SU-DHL-6 (cell line): ENCODE measurements at regions not wholly inside any gene's neighbourhood (a gene's known extent, or its start where the extent isn't known, plus 50 kb on each side); places are given as distances from the start of the nearest gene placed in this dataset.

Source experiments
- H2AFZ ChIP-seq: fragments of 200-600 bp; sonication (generic); 2 replicates; pipeline ENCODE4 v1.6.1; 2014; ENCODE audit warnings: low read depth, mild to moderate bottlenecking, moderate library complexity, mixed read lengths, antibody characterized with exemption, low read length; ENCODE audit not compliant: severe bottlenecking
- H3F3A ChIP-seq: fragments of 200-600 bp; shearing (Covaris generic); 2 replicates; pipeline ENCODE4 v1.6.0; 2016; ENCODE audit warnings: antibody characterized with exemption, mild to moderate bottlenecking; ENCODE audit not compliant: insufficient read depth
- H3K27ac ChIP-seq: fragments of 200-600 bp; sonication (generic); 2 replicates; pipeline ENCODE4 v1.5.1; 2016; ENCODE audit warnings: low read depth, mild to moderate bottlenecking, low read length, moderate library complexity, mixed read lengths
- H3K27me3 ChIP-seq: fragments of 200-600 bp; sonication (generic), shearing (Covaris generic); 2 replicates; pipeline ENCODE4 v1.6.0; 2014; ENCODE audit warnings: mild to moderate bottlenecking, low read length
- H3K36me3 ChIP-seq: fragments of 200-600 bp; sonication (generic); 2 replicates; pipeline ENCODE4 v1.6.1; 2014; ENCODE audit warnings: mild to moderate bottlenecking, low read length, mixed read lengths
- H3K4me2 ChIP-seq: fragments of 300-600, 200-600 bp; shearing (Covaris generic), sonication (generic); 2 replicates; pipeline ENCODE4 v1.6.0; 2014; ENCODE audit warnings: low read length, low read depth, mild to moderate bottlenecking; ENCODE audit not compliant: poor library complexity, severe bottlenecking
- H3K4me3 ChIP-seq: fragments of 200-600 bp; sonication (generic); 2 replicates; pipeline ENCODE4 v1.5.1; 2014; ENCODE audit warnings: antibody characterized with exemption, low read length, mild to moderate bottlenecking, mixed read lengths; ENCODE audit not compliant: insufficient read depth, poor library complexity, severe bottlenecking
- H3K79me2 ChIP-seq: fragments of 200-600 bp; sonication (generic); 2 replicates; pipeline ENCODE4 v1.6.1; 2014; ENCODE audit warnings: mild to moderate bottlenecking, low read length, moderate library complexity; ENCODE audit not compliant: insufficient read depth
- H3K9ac ChIP-seq: fragments of 200-600 bp; sonication (generic); 2 replicates; pipeline ENCODE4 v1.7.0; 2014; ENCODE audit warnings: mild to moderate bottlenecking, low read length
- H3K9me2 ChIP-seq: fragments of 200-600 bp; sonication (generic); replicated peaks from 2 replicates; pipeline ENCODE4 v1.6.1; 2014; ENCODE audit warnings: low read length; ENCODE audit not compliant: insufficient read depth
- H3K9me3 ChIP-seq: fragments of 200-600 bp; sonication (generic); 2 replicates; pipeline ENCODE4 v1.6.1; 2014; ENCODE audit warnings: low read length, mixed read lengths; ENCODE audit not compliant: insufficient read depth
- H4K20me1 ChIP-seq: fragments of 200-600 bp; sonication (generic); 2 replicates; pipeline ENCODE4 v1.6.1; 2014; ENCODE audit warnings: low read depth, mild to moderate bottlenecking, antibody characterized with exemption, low read length, moderate library complexity, mixed read lengths
- EZH2phosphoT487 ChIP-seq: fragments of 200-600 bp; sonication (generic), shearing (Covaris generic); conservative IDR thresholded peaks from 2 replicates; pipeline ENCODE4 v1.6.1; 2018; ENCODE audit warnings: mild to moderate bottlenecking, antibody characterized with exemption, low read length, moderate library complexity, mixed read lengths
- TF ChIP-seq, protein P1 (sequence below): fragments of 200-600 bp; sonication (generic); IDR thresholded peaks from one replicate; pipeline ENCODE4 v1.5.1; 2017; ENCODE audit warnings: antibody characterized with exemption, mild to moderate bottlenecking, low read length, moderate library complexity; ENCODE audit not compliant: insufficient read depth, poor library complexity, severe bottlenecking

GRCh38 chr3:4077950-4078349, 225.2 kb upstream of the SETMAR start:
- H3K9ac ChIP-seq, result no peak overlapping the region
- no peak for TF ChIP-seq EZH2phosphoT487
- TF ChIP-seq, protein P1, sequence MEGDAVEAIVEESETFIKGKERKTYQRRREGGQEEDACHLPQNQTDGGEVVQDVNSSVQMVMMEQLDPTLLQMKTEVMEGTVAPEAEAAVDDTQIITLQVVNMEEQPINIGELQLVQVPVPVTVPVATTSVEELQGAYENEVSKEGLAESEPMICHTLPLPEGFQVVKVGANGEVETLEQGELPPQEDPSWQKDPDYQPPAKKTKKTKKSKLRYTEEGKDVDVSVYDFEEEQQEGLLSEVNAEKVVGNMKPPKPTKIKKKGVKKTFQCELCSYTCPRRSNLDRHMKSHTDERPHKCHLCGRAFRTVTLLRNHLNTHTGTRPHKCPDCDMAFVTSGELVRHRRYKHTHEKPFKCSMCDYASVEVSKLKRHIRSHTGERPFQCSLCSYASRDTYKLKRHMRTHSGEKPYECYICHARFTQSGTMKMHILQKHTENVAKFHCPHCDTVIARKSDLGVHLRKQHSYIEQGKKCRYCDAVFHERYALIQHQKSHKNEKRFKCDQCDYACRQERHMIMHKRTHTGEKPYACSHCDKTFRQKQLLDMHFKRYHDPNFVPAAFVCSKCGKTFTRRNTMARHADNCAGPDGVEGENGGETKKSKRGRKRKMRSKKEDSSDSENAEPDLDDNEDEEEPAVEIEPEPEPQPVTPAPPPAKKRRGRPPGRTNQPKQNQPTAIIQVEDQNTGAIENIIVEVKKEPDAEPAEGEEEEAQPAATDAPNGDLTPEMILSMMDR, result no peak
- no peaks in the 10 kb centered on the region for H3K36me3 ChIP-seq
- H4K20me1 ChIP-seq, result no peaks in the 10 kb centered on the region
- no peaks in the 10 kb centered on the region for H3K9me2 ChIP-seq
- no peak overlapping the region for H3K27ac ChIP-seq
- H2AFZ ChIP-seq, result no peak overlapping the region
- H3K4me2 ChIP-seq, result no peak overlapping the region
- no peaks in the 10 kb centered on the region for H3F3A ChIP-seq
- no peaks in the 10 kb centered on the region for H3K27me3 ChIP-seq
- no peak overlapping the region for H3K4me3 ChIP-seq
- H3K9me3 ChIP-seq, result no peaks in the 10 kb centered on the region
- H3K79me2 ChIP-seq, result no peaks in the 10 kb centered on the region

- Histone ChIP-seq H3K27ac (no peak overlapping the region), H3K9ac (no peak overlapping the region), H3F3A (no peaks in the 10 kb centered on the region), H3K4me3 (no peak overlapping the region), H3K79me2 (no peaks in the 10 kb centered on the region), H3K36me3 (no peaks in the 10 kb centered on the region), H4K20me1 (no peaks in the 10 kb centered on the region), H3K27me3 (no peaks in the 10 kb centered on the region), H3K9me3 (no peaks in the 10 kb centered on the region), H3K4me2 (no peak overlapping the region), H2AFZ (no peak overlapping the region), H3K9me2 (no peaks in the 10 kb centered on the region)
- TF ChIP-seq EZH2phosphoT487, result no peak
- TF ChIP-seq, protein P1, result no peak
These were observed 224.3 kb upstream of the SETMAR start for GRCh38 chr3:4078903-4079302.

GRCh38 chr3:4079339-4080195, 223.6 kb upstream of the SETMAR start:
- no peaks in the 10 kb centered on the region for H3K36me3 ChIP-seq
- no peaks in the 10 kb centered on the region for H3K9me2 ChIP-seq
- H2AFZ ChIP-seq, result no peak overlapping the region
- no peaks in the 10 kb centered on the region for H3F3A ChIP-seq
- no peak overlapping the region for H3K4me2 ChIP-seq
- H3K9ac ChIP-seq, result no peak overlapping the region
- no peak overlapping the region for H3K4me3 ChIP-seq
- H3K27ac ChIP-seq, result no peak overlapping the region
- no peaks in the 10 kb centered on the region for H3K79me2 ChIP-seq
- H3K27me3 ChIP-seq, result no peaks in the 10 kb centered on the region
- H3K9me3 ChIP-seq, result no peaks in the 10 kb centered on the region
- no peaks in the 10 kb centered on the region for H4K20me1 ChIP-seq
- TF ChIP-seq, protein P1, result no peak
- TF ChIP-seq EZH2phosphoT487, result no peak
